ENCODE measurements at regions not wholly inside any gene's neighbourhood (a gene's known extent, or its start where the extent isn't known, plus 50 kb on each side); places are given as distances from the start of the nearest gene placed in this dataset.

- Histone ChIP-seq H3K27ac (ENCODE audit: low read depth in 2 of 2, low read length in 1 of 2) (no peak overlapping the region), H3K9me3 (no peaks in the 10 kb centered on the region), H2AFZ (ENCODE audit: low read depth) (no peak overlapping the region), H3K27me3 (ENCODE audit: insufficient read depth) (no peaks in the 10 kb centered on the region), H4K20me1 (ENCODE audit: insufficient read depth) (no peaks in the 10 kb centered on the region), H3K36me3 (replicated peaks in 1 of 2; ENCODE audit: control insufficient read depth in 1 of 2, insufficient read depth in 2 of 2, low read length in 1 of 2) (no peaks in the 10 kb centered on the region), H3K4me3 (ENCODE audit: low read depth in 2 of 2, low read length in 1 of 2) (no peak overlapping the region), H3K9ac (no peak overlapping the region), H3K79me2 (ENCODE audit: insufficient read depth) (no peaks in the 10 kb centered on the region), H3K4me2 (no peak overlapping the region), H3K9me2 (no peaks in the 10 kb centered on the region), H3K4me1 (ENCODE audit: control insufficient read depth in 1 of 2, insufficient read depth in 2 of 2, low read depth in 1 of 2, low read length in 1 of 2) (no peaks in the 10 kb centered on the region; a peak in 1 of 4 replicates), H3F3A (replicated peaks; ENCODE audit: insufficient read depth) (no peaks in the 10 kb centered on the region)
- WGBS (ENCODE audit: low lambda C conversion rate), result 88% methylated on average over 2 of the region's 2 CpGs
- no peak for DNase-seq
- TF ChIP-seq ZBTB33 (IDR thresholded peaks at IDR 0.05; ENCODE audit: borderline replicate concordance, low read depth) (no peak), POLR2AphosphoS5 (IDR thresholded peaks at IDR 0.05; ENCODE audit: low read depth, low read length) (no peak), FOXM1 (IDR thresholded peaks at IDR 0.05; ENCODE audit: low read depth) (no peak), PBX3 (IDR thresholded peaks at IDR 0.05) (no peak), NRF1 (IDR thresholded peaks at IDR 0.05; ENCODE audit: low read depth, low read length) (no peak), EP300 (IDR thresholded peaks at IDR 0.05; ENCODE audit: borderline replicate concordance in 1 of 2, low read depth in 1 of 2, low read length in 1 of 2) (no peak), TCF12 (IDR thresholded peaks at IDR 0.05) (no peak), FOXJ3 (CRISPR knock-in tag; IDR thresholded peaks at IDR 0.05) (no peak), RFX5 (IDR thresholded peaks at IDR 0.05; ENCODE audit: low read length) (no peak), GATA2 (CRISPR knock-in tag; IDR thresholded peaks at IDR 0.05) (no peak), YY1 (IDR thresholded peaks at IDR 0.05; ENCODE audit: low read depth) (no peak), FOSL2 (IDR thresholded peaks at IDR 0.05; ENCODE audit: borderline replicate concordance, low read depth) (no peak), CTCF (IDR thresholded peaks at IDR 0.05) (no peak), MXI1 (IDR thresholded peaks at IDR 0.05; ENCODE audit: low read depth, low read length) (no peak)
- ChIA-PET CTCF (interaction anchor here (0.6 kb wide), 1 partner anchor 266 kb away, joined by 3 read pairs; no protein-coding TSS in a partner anchor), POLR2A (no interaction called here)
These were observed 98.7 kb upstream of the CCSER1 start for GRCh38 chr4:90028460-90028859.

DNA sequence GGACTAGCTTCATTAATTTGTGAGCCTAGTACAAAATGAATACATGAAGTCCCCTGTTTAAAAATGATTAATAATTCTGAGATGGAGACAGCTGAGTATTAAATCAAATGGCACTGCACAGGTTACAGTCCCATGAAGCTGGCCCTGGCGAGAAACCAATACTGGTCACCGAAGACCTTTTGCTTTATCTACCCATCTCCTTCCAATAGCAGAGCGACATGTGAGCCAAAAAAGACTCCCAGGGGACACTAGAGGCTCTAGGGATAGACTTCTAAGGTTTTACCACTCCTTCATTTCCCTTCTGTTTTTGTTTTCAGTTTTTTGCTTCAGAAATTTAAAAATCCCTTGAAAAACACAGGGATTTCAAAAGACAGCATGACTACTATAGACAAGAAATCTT, 97.0 kb upstream of the CCSER1 start:
- Histone ChIP-seq H3K4me3 (ENCODE audit: low read depth in 2 of 2, low read length in 1 of 2) (no peak overlapping the region), H3K27ac (ENCODE audit: low read depth in 2 of 2, low read length in 1 of 2) (no peak overlapping the region), H3K4me2 (no peak overlapping the region), H3K9me3 (no peaks in the 10 kb centered on the region), H3K27me3 (ENCODE audit: insufficient read depth) (no peaks in the 10 kb centered on the region), H3K4me1 (ENCODE audit: control insufficient read depth in 1 of 2, insufficient read depth in 2 of 2, low read depth in 1 of 2, low read length in 1 of 2) (no peaks in the 10 kb centered on the region; a peak in 1 of 4 replicates), H3K9me2 (no peaks in the 10 kb centered on the region), H3K79me2 (ENCODE audit: insufficient read depth) (no peaks in the 10 kb centered on the region), H3F3A (replicated peaks; ENCODE audit: insufficient read depth) (no peaks in the 10 kb centered on the region), H3K9ac (no peak overlapping the region), H2AFZ (ENCODE audit: low read depth) (no peak overlapping the region), H4K20me1 (ENCODE audit: insufficient read depth) (no peaks in the 10 kb centered on the region), H3K36me3 (replicated peaks in 1 of 2; ENCODE audit: control insufficient read depth in 1 of 2, insufficient read depth in 2 of 2, low read length in 1 of 2) (no peaks in the 10 kb centered on the region)
- no peak for TF ChIP-seq POLR2AphosphoS5 (IDR thresholded peaks at IDR 0.05; ENCODE audit: low read depth, low read length)
- no peak for TF ChIP-seq MXI1 (IDR thresholded peaks at IDR 0.05; ENCODE audit: low read depth, low read length)
- TF ChIP-seq GABPA (IDR thresholded peaks at IDR 0.05; ENCODE audit: low read depth), result no peak
- TF ChIP-seq TEAD4 (IDR thresholded peaks at IDR 0.05; ENCODE audit: borderline replicate concordance, insufficient read depth), result no peak
- TF ChIP-seq FOSL2 (IDR thresholded peaks at IDR 0.05; ENCODE audit: borderline replicate concordance, low read depth), result no peak
- no peak for TF ChIP-seq RXRA (IDR thresholded peaks at IDR 0.05; ENCODE audit: borderline replicate concordance, low read depth)
- no peak for TF ChIP-seq TCF12 (IDR thresholded peaks at IDR 0.05)
- no peak for TF ChIP-seq CTCF (IDR thresholded peaks at IDR 0.05)
- CTCF ChIA-PET, result no interaction called here
- POLR2A ChIA-PET, result no interaction called here
- DNase-seq, result no peak
- 65% methylated on average over 3 of the region's 3 CpGs for WGBS (ENCODE audit: low lambda C conversion rate)

All from SK-N-SH (cell line).